ENCODE measurements at regions not wholly inside any gene's neighbourhood (a gene's known extent, or its start where the extent isn't known, plus 50 kb on each side); places are given as distances from the start of the nearest gene placed in this dataset.

DNA sequence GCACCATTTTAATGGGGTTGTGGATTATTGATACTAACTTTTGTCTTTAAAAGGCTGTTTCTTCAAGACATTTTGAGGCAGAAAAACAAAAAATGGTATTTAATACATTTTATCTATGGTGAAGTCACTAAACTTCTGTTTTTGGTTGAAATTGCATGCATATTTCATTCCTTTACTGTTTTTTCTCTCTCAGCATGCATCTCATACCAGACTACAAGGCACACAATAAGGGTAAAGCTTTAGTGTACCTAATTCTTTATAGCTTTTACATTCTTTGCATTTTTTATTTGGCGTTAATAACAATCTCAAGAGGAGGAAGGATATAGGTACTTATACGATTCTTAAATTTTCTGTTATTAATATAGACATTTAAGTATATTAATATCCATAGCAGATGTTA lies 151.0 kb upstream of the DKK2 start:
- H3K36me3 ChIP-seq (ENCODE audit: insufficient read depth, low read length) = no peaks in the 10 kb centered on the region
- no peaks in the 10 kb centered on the region for H3K79me2 ChIP-seq (replicated peaks; ENCODE audit: insufficient read depth, low read length)
- no peak overlapping the region for H3K4me2 ChIP-seq (ENCODE audit: low read length)
- H3K4me3 ChIP-seq (ENCODE audit: low read length) = no peak overlapping the region
- TF ChIP-seq TAF1 (IDR thresholded peaks at IDR 0.05; ENCODE audit: low read depth) (no peak), RAD21 (conservative IDR thresholded peaks at IDR 0.05) (no peak)
- H3K9me2 ChIP-seq (ENCODE audit: insufficient read depth, low read length) = no peaks in the 10 kb centered on the region
- H3K9me3 ChIP-seq (ENCODE audit: low read length) = no peaks in the 10 kb centered on the region
- H3K27me3 ChIP-seq (ENCODE audit: insufficient read depth, low read depth, low read length) = no peaks in the 10 kb centered on the region
- no peaks in the 10 kb centered on the region for H3F3A ChIP-seq (ENCODE audit: insufficient read depth, low read length, poor library complexity, severe bottlenecking)
- no peak overlapping the region for H2AFZ ChIP-seq (ENCODE audit: low read depth, low read length)
- H4K20me1 ChIP-seq (ENCODE audit: insufficient read depth) = no peaks in the 10 kb centered on the region
- H3K27ac ChIP-seq (ENCODE audit: low read length) = no peak overlapping the region
- H3K9ac ChIP-seq (ENCODE audit: low read length) = no peak overlapping the region

DNA sequence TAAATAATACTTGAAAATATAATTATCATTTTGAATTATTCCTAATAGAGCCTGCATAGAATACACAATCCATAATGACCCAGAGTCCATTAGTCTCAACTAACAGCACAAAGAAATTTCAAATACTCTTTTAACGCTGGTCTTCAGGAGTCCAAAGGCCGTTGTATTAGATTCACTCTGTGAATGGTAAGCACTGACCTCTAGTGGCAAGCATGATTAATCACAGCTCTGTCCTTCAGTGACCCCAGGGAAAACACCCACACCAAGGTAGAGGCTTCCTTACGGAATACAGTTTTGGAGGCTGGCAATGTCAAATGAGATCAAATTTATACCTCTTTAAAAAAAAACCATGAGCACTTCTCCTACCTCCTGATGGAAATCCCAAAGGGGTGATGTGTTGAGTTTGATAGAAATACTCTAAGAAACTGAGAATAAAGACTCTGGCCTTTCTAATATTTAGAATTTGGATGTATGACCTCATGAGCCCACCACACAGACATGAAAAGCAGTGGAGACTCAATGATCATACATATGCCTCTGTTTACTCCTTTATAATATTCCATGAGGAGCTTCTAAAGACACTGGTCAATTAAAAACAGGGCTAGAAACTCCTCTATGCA lies 147.2 kb upstream of the DKK2 start:
- no peaks in the 10 kb centered on the region for H3K36me3 ChIP-seq (ENCODE audit: insufficient read depth, low read length)
- no peaks in the 10 kb centered on the region for H3K79me2 ChIP-seq (replicated peaks; ENCODE audit: insufficient read depth, low read length)
- H2AFZ ChIP-seq (ENCODE audit: low read depth, low read length) = no peak overlapping the region
- no peaks in the 10 kb centered on the region for H4K20me1 ChIP-seq (ENCODE audit: insufficient read depth)
- TF ChIP-seq, protein P1, sequence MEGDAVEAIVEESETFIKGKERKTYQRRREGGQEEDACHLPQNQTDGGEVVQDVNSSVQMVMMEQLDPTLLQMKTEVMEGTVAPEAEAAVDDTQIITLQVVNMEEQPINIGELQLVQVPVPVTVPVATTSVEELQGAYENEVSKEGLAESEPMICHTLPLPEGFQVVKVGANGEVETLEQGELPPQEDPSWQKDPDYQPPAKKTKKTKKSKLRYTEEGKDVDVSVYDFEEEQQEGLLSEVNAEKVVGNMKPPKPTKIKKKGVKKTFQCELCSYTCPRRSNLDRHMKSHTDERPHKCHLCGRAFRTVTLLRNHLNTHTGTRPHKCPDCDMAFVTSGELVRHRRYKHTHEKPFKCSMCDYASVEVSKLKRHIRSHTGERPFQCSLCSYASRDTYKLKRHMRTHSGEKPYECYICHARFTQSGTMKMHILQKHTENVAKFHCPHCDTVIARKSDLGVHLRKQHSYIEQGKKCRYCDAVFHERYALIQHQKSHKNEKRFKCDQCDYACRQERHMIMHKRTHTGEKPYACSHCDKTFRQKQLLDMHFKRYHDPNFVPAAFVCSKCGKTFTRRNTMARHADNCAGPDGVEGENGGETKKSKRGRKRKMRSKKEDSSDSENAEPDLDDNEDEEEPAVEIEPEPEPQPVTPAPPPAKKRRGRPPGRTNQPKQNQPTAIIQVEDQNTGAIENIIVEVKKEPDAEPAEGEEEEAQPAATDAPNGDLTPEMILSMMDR (IDR thresholded peaks at IDR 0.05; ENCODE audit: poor library complexity, severe bottlenecking) = peak; percentile 85
- TF ChIP-seq TAF1 (IDR thresholded peaks at IDR 0.05; ENCODE audit: low read depth) (no peak), POLR2AphosphoS5 (IDR thresholded peaks at IDR 0.05) (no peak), SMC3 (conservative IDR thresholded peaks at IDR 0.05; ENCODE audit: poor library complexity) (peak; percentile 81), RAD21 (conservative IDR thresholded peaks at IDR 0.05) (peak; percentile 82)
- TF ChIP-seq, protein P2, sequence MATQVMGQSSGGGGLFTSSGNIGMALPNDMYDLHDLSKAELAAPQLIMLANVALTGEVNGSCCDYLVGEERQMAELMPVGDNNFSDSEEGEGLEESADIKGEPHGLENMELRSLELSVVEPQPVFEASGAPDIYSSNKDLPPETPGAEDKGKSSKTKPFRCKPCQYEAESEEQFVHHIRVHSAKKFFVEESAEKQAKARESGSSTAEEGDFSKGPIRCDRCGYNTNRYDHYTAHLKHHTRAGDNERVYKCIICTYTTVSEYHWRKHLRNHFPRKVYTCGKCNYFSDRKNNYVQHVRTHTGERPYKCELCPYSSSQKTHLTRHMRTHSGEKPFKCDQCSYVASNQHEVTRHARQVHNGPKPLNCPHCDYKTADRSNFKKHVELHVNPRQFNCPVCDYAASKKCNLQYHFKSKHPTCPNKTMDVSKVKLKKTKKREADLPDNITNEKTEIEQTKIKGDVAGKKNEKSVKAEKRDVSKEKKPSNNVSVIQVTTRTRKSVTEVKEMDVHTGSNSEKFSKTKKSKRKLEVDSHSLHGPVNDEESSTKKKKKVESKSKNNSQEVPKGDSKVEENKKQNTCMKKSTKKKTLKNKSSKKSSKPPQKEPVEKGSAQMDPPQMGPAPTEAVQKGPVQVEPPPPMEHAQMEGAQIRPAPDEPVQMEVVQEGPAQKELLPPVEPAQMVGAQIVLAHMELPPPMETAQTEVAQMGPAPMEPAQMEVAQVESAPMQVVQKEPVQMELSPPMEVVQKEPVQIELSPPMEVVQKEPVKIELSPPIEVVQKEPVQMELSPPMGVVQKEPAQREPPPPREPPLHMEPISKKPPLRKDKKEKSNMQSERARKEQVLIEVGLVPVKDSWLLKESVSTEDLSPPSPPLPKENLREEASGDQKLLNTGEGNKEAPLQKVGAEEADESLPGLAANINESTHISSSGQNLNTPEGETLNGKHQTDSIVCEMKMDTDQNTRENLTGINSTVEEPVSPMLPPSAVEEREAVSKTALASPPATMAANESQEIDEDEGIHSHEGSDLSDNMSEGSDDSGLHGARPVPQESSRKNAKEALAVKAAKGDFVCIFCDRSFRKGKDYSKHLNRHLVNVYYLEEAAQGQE (IDR thresholded peaks at IDR 0.05; ENCODE audit: borderline replicate concordance) = no peak
- no peak overlapping the region for H3K4me2 ChIP-seq (ENCODE audit: low read length)
- no peaks in the 10 kb centered on the region for H3K9me3 ChIP-seq (ENCODE audit: low read length)
- no peak overlapping the region for H3K4me3 ChIP-seq (ENCODE audit: low read length)
- H3K9ac ChIP-seq (ENCODE audit: low read length) = no peak overlapping the region
- no peak overlapping the region for H3K27ac ChIP-seq (ENCODE audit: low read length)
- no peaks in the 10 kb centered on the region for H3F3A ChIP-seq (ENCODE audit: insufficient read depth, low read length, poor library complexity, severe bottlenecking)
- no peaks in the 10 kb centered on the region for H3K27me3 ChIP-seq (ENCODE audit: insufficient read depth, low read depth, low read length)
- no peaks in the 10 kb centered on the region for H3K9me2 ChIP-seq (ENCODE audit: insufficient read depth, low read length)

DNA sequence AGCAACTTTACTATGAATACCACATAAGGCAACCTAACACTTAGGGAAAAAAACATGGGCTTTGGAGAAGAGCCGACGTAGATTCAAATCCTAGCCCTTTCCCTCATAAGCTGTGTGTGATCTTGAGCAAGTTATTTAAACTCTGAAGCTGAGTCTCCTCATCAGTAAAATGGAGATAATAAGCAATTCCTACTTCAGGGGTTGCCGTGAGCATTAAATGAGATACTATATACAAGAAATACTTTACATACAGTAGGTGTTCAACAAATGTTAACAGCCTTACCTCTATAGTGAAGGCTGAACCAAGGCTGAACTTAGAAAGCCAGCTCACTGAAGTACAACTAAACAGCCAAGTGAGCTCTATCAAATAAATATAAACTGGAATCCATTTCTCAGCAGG lies 146.2 kb upstream of the DKK2 start:
- no peak overlapping the region for H3K27ac ChIP-seq (ENCODE audit: low read length)
- H3K4me2 ChIP-seq (ENCODE audit: low read length) = no peak overlapping the region
- H3K9ac ChIP-seq (ENCODE audit: low read length) = no peak overlapping the region
- no peak overlapping the region for H3K4me3 ChIP-seq (ENCODE audit: low read length)
- H3F3A ChIP-seq (ENCODE audit: insufficient read depth, low read length, poor library complexity, severe bottlenecking) = no peaks in the 10 kb centered on the region
- no peaks in the 10 kb centered on the region for H3K36me3 ChIP-seq (ENCODE audit: insufficient read depth, low read length)
- TF ChIP-seq RAD21 (conservative IDR thresholded peaks at IDR 0.05) = no peak
- TF ChIP-seq EP300 (conservative IDR thresholded peaks at IDR 0.05; ENCODE audit: poor library complexity, severe bottlenecking) = no peak
- TF ChIP-seq SMC3 (conservative IDR thresholded peaks at IDR 0.05; ENCODE audit: poor library complexity) = no peak
- H4K20me1 ChIP-seq (ENCODE audit: insufficient read depth) = no peaks in the 10 kb centered on the region
- H3K9me2 ChIP-seq (ENCODE audit: insufficient read depth, low read length) = no peaks in the 10 kb centered on the region
- no peaks in the 10 kb centered on the region for H3K79me2 ChIP-seq (replicated peaks; ENCODE audit: insufficient read depth, low read length)
- H3K27me3 ChIP-seq (ENCODE audit: insufficient read depth, low read depth, low read length) = no peaks in the 10 kb centered on the region
- H3K9me3 ChIP-seq (ENCODE audit: low read length) = no peaks in the 10 kb centered on the region
- H2AFZ ChIP-seq (ENCODE audit: low read depth, low read length) = no peak overlapping the region

All from neural cell (in vitro differentiated cells).